ENCODE measurements at regions not wholly inside any gene's neighbourhood (a gene's known extent, or its start where the extent isn't known, plus 50 kb on each side); places are given as distances from the start of the nearest gene placed in this dataset.
"Not testable (repeated sequence)": the region's sequence is repeated elsewhere in the genome, so short reads cannot be mapped to it uniquely, and the experiment has no call there.

DNA sequence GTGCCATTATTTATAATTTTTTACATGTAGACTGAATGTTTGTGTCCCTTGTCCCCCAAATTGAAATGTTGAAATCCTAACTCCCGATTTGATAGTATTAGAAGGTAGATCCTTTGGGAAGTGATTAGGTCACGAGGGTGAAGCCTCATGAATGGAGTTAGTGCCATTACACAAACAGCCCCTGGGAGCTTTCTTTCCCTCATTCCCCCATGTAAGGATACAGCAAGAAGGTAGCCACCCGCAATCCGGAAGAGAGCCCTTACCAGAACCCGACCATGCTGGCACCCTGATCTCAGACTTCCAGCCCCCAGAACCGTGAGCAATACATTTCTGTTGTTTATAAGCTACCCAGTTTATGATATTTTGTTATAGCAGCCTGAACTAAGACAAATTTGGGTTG, 143.2 kb downstream of the NPIPB5 start:
- no peaks in the 10 kb centered on the region for H3K36me3 ChIP-seq (replicated peaks in 1 of 2)
- H3K27ac ChIP-seq = no peak overlapping the region
- H3K9me3 ChIP-seq (replicated peaks in 1 of 3) = no peaks in the 10 kb centered on the region
- no peak for DNase-seq
- TF ChIP-seq POLR2A (IDR thresholded peaks at IDR 0.05) = no peak
- TF ChIP-seq, protein P1, sequence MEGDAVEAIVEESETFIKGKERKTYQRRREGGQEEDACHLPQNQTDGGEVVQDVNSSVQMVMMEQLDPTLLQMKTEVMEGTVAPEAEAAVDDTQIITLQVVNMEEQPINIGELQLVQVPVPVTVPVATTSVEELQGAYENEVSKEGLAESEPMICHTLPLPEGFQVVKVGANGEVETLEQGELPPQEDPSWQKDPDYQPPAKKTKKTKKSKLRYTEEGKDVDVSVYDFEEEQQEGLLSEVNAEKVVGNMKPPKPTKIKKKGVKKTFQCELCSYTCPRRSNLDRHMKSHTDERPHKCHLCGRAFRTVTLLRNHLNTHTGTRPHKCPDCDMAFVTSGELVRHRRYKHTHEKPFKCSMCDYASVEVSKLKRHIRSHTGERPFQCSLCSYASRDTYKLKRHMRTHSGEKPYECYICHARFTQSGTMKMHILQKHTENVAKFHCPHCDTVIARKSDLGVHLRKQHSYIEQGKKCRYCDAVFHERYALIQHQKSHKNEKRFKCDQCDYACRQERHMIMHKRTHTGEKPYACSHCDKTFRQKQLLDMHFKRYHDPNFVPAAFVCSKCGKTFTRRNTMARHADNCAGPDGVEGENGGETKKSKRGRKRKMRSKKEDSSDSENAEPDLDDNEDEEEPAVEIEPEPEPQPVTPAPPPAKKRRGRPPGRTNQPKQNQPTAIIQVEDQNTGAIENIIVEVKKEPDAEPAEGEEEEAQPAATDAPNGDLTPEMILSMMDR (IDR thresholded peaks at IDR 0.05) = no peak
- peaks cover 3% of the 10 kb centered on the region for H3K27me3 ChIP-seq
- 74 to 80% (median 77%) methylated on average over 6 of the region's 6 CpGs for WGBS, 4 donors
- intact Hi-C loops (cut with DNase I) = no loop called here
- H3K4me1 ChIP-seq (replicated peaks in 1 of 2) = no peaks in the 10 kb centered on the region
- no peak overlapping the region for H3K4me3 ChIP-seq

DNA sequence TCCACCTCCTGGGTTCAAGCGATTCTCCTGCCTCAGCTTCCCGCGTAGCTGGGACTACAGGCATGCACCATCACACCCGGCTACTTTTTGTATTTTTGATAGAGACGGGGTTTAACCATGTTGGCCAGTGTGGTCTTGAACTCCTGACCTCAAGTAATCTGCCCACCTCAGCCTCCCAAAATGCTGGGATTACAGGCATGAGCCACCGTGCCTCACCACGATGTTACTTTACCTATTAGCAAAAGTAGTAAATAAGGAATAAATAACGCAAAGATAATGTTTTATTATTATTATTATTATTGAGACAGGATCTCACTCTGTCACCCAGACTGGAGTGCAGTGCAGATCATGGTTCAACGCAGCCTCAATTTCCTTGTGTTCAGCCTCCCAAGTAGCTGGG, 145.9 kb downstream of the NPIPB5 start:
- 78 to 89% (median 83%) methylated on average over 9 of the region's 9 CpGs for WGBS, 4 donors
- H3K27me3 ChIP-seq; H3K4me1 ChIP-seq (replicated peaks in 1 of 2); H3K4me3 ChIP-seq; intact Hi-C loops (cut with DNase I); H3K27ac ChIP-seq; H3K9me3 ChIP-seq (replicated peaks in 1 of 3); H3K36me3 ChIP-seq (replicated peaks in 1 of 2); DNase-seq: not testable (repeated sequence)

DNA sequence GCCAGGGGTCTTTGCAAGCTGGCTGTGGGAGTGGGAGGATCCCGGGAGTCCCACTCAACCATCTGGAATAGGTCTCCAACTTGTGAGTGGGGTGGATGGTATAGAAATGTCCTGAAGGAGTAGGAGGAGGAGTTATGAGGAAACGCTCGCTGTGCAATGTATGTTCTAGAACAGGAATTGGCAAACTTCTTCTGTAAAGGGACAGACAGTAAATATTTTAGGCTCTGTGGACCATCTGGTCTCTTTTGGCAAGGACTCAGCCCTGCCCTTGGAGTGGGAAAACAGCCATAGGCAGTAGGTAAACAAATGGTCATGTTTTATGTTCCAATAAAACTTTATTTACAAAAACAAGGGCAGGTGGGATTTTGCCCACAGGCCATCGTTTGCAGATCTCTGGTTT, 149.2 kb downstream of the NPIPB5 start:
- Histone ChIP-seq H3K27ac (no peak overlapping the region), H3K4me1 (replicated peaks in 1 of 2) (no peaks in the 10 kb centered on the region), H3K9me3 (replicated peaks in 1 of 3) (no peaks in the 10 kb centered on the region), H3K4me3 (no peak overlapping the region), H3K27me3 (peaks cover 3% of the 10 kb centered on the region), H3K36me3 (replicated peaks in 1 of 2) (no peaks in the 10 kb centered on the region)
- no peak for DNase-seq
- no peak for TF ChIP-seq POLR2A (IDR thresholded peaks at IDR 0.05)
- TF ChIP-seq, protein P1 (IDR thresholded peaks at IDR 0.05) = no peak
- intact Hi-C loops (cut with DNase I) = no loop called here
- WGBS, 4 donors = 68 to 75% (median 72%) methylated on average over 4 of the region's 4 CpGs

DNA sequence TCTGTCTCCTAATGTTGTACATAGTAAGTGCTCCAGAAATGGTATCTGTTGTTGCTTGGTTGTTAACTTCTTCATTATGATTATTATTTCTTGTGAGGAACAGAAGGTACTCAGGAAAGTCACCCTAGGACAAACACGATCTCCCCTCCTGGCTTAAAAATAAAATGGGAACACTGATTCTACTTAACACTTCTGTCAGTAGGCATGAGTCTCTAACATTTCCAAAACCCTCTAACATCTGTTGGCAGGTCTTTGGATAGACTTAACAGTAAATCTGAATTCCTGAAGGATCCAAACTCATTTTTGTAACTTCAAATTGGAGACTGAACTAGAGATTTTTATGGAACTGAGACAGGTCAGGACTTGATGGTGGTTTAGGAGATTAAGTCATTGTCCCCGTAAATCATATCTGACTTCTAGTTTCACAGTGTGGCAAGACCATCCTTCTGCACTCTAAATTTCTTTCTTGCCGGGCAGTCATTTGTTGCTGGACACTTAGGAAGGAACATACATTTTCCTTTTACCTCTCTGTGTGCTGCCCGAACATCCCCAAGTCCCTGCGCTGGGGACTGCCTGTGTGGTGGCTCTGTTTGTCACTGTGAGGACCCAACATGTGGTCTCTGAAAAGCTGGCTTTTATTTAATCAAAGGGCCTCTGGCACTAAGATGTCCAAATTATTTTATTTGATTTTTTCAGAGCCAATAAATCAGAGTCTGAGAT, 149.9 kb downstream of the NPIPB5 start:
- peaks cover 3% of the 10 kb centered on the region for H3K27me3 ChIP-seq
- no peaks in the 10 kb centered on the region for H3K36me3 ChIP-seq (replicated peaks in 1 of 2)
- no peak overlapping the region for H3K4me3 ChIP-seq
- H3K9me3 ChIP-seq (replicated peaks in 1 of 3) = no peaks in the 10 kb centered on the region
- no peak overlapping the region for H3K27ac ChIP-seq
- H3K4me1 ChIP-seq (replicated peaks in 1 of 2) = no peaks in the 10 kb centered on the region
- no peak for TF ChIP-seq POLR2A (IDR thresholded peaks at IDR 0.05)
- TF ChIP-seq, protein P1 (IDR thresholded peaks at IDR 0.05) = no peak
- intact Hi-C loops (cut with DNase I) = no loop called here
- WGBS, 4 donors = 78 to 81% (median 81%) methylated on average over 5 of the region's 5 CpGs
- DNase-seq = no peak

DNA sequence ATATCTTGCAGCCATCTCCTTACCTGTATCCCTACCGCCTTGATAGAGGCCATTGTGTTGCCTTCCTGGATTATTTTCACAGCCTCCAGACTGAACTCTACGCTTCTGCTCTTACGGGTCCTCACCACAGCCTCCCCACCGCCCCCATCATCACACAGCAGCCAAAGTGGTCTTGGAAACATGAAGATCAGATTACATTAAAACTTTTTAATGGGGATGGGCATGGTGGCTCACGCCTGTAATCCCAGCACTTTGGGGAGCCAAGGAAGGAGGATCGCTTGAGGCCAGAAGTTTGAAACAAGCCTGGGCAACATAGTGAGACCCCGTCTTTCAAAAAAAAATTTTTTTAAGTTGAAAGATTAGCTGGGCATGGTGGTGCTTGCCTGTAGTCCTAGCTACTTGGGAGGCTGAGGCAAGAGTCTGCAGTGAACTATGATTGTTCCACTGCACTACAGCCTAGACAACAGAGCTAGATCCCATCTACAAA, 150.5 kb downstream of the NPIPB5 start:
- WGBS, 4 donors = 75 to 85% (median 79%) methylated on average over 7 of the region's 7 CpGs
- Histone ChIP-seq H3K27ac (no peak overlapping the region), H3K9me3 (replicated peaks in 1 of 3) (no peaks in the 10 kb centered on the region)

DNA sequence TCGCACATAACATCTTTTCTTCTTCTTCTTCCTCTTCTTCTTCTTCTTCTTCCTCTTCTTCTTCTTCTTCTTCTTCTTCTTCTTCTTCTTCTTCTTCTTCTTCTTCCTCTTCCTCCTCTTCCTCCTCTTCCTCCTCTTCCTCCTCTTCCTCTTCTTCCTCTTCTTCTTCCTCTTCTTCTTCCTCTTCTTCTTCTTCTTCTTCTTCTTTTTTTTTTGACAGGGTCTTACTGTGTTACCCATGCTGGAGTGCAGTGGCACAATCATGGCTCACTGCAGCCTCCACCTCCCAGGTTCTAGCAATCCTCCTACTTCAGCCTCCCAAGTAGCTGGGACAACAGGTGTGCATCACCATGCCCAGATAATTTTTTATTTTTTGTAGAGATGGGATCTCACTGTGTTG, 151.0 kb upstream of the HS3ST2 start:
- 51 to 64% (median 56%) methylated on average over 1 of the region's 1 CpG for WGBS, 4 donors
- DNase-seq; H3K4me3 ChIP-seq; H3K27ac ChIP-seq; H3K36me3 ChIP-seq (replicated peaks in 1 of 2); H3K9me3 ChIP-seq (replicated peaks in 1 of 3); H3K27me3 ChIP-seq; intact Hi-C loops (cut with DNase I); H3K4me1 ChIP-seq (replicated peaks in 1 of 2): not testable (repeated sequence)

More for the DNA sequence above, 150.5 kb downstream of the NPIPB5 start:
- H3K4me3 ChIP-seq = no peak overlapping the region
- no peaks in the 10 kb centered on the region for H3K4me1 ChIP-seq (replicated peaks in 1 of 2)
- intact Hi-C loops (cut with DNase I) = no loop called here
- H3K27me3 ChIP-seq = peaks cover 3% of the 10 kb centered on the region
- TF ChIP-seq, protein P1 (IDR thresholded peaks at IDR 0.05) = no peak
- no peak for TF ChIP-seq POLR2A (IDR thresholded peaks at IDR 0.05)
- H3K36me3 ChIP-seq (replicated peaks in 1 of 2) = no peaks in the 10 kb centered on the region
- no peak for DNase-seq
